MV-4-11 (cell line): ENCODE measurements at regions not wholly inside any gene's neighbourhood (a gene's known extent, or its start where the extent isn't known, plus 50 kb on each side); places are given as distances from the start of the nearest gene placed in this dataset.
"Not testable (repeated sequence)": the region's sequence is repeated elsewhere in the genome, so short reads cannot be mapped to it uniquely, and the experiment has no call there.

ENCODE experiments used
- DNase-seq: peaks from one replicate; lab custom pipeline; 2025; lab: John Stamatoyannopoulos, UW

DNA sequence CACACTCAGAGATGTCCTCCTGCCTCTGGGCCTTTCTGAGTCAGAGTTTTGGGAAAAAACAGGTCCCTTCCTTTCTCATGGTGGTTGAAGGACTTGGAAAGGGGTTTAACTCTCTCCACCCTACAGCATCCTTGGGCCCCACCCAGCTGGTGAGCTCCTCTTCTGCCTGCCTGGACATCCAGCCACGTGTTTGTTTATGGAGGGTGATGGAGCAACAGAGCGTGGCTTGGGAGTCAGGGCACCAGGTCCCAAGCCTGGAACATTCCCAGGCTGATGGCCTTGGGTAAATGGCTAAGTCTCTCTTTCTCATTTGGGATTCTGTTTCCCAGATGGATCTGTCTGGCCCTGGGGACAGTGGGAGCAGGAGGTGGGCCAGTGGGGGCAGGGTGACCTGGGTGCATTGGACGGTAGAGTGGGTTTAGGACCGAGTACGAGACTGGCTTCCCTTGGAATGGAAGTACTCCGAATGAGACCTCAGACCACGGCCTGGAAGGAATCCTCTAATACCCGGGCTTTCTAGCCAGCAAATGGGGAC, 141.1 kb upstream of the IRX2 start:
- DNase-seq, result no peak

DNA sequence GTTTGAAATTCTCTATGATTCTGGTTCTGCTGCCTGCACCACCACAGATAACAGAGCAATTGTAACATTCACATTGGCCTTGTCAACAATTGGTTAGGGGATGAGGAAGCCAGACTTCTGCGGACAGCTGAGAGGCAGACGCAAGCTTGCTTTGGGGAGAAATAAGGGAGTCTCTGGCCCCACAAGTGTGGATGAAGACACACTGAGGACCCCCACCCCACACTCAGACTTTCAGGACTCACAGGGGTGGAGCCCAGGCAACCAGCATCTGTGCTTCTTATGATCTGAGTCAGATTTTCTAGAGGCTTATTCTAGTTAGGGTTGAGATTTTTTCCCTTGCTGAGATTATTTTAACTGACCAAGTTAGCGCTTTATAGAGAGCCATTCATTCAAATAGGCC, 140.3 kb upstream of the IRX2 start:
- DNase-seq, result no peak

DNA sequence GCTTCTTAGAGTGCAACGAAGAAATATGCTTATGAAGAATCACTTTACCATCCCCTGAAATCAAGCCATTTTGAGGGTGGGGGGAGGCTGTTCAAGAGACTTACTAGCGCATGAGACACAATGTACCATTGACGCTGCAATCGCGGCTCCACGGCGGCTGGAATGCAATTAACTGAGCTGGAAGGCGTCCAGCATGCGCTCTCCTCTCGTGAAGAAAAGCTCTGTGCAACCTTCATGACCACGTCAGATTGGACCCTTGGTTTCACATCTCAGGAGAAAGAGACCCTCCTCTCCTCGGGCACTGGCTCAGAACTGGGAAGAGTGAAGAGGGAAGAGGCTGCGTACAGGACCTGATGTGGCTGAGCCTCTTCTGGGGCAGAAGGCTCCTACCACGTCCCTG, 138.5 kb upstream of the IRX2 start:
- no peak for DNase-seq

DNA sequence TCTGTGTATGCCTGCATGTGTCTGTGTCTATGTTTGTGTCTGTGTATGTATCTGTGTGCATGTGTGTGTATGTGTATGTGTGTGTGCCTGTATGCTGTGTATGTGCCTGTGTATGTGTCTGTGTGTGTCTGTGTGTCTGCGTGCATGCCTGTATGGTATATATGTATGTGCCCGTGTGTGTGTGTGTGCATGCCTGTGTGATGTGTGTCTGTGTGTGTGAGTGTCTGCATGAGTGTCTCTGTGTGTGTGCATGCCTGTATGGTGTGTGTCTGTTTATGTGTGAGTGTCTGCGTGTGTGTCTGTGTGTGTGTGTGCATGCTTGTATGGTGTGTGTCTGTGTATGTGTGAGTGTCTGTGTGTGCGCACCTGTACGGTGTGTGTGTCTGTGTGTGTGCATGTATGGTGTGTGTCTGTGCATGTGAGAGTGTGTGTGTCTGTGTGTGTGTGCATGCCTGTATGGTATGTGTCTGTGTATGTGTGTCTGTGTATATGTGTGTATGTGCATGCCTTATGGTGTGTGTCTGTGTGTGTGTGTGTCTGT, 137.1 kb upstream of the IRX2 start:
- DNase-seq, result no peak

DNA sequence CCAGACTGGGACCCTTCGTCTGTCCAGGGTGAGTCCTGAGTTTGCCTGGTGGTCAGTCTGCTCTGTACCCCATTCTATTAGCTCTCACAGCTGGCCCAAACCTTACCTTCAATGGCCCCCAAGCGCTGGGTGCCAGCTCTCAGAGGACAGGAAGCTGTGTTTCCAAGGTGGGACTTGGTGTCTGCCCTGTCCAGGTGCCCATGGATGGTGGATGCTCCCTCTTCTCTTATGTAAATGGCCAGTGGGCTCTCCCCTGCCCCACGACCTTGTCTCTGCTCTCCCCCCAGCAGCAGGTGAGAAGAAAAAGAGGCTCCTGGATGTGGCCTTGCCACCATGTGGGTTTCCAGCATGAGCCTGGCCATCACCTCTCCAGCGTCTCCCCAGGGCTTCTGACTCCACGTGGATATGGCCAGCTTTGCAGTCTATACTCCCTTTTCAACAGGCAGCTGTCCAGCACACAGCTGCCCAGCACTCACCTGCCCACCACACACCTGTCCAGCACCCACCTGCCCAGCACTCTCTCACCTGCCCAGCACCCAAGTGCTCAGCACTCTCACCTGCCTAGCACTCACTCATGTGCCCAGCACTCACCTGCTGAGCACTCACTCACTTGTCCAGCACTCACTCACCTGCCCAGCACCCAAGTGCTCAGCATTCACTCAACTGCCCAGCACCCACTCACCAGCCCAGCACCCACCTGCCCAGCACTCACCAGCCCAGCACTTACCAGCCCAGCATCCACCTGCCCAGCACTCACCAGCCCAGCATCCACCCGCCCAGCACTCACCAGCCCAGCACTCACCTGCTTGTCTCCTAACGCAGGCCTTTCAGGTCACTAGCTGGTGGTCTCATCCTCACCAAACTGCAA, 136.2 kb upstream of the IRX2 start:
- no peak for DNase-seq

DNA sequence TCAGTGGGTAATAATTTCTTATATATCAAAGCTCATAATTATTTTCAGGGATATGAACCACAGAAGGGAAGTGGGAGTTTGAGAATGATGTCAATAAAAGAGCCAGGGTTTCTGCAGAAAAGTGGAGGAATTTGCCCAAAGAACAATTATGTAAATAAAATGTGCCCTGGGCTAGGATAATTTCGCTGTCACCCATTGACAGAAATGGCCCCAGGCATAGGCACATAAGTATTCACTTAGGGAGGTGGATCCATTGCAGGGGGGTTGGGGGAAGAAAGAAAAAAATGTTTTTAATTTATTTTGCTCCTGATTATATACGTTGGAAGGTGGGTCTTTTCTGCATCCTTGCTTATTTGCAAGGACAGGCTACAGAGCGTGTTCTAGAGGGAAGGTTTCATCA, 135.1 kb upstream of the IRX2 start:
- no peak for DNase-seq

DNA sequence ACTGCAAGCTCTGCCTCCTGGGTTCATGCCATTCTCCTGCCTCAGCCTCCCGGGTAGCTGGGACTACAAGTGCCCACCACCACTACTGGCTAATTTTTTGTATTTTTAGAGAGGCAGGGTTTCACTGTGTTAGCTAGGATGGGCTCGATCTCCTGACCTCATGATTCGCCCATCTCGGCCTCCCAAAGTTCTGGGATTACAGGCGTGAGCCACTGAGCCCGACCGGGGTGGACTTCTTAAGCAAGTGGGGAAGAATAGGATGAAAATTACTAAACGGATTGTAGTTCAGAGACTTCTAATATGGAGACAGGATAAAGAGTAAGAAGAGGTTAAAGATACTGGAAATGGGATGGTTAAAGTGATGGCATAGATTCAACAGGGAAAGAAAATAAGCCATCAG, 132.3 kb upstream of the IRX2 start:
- no peak for DNase-seq

DNA sequence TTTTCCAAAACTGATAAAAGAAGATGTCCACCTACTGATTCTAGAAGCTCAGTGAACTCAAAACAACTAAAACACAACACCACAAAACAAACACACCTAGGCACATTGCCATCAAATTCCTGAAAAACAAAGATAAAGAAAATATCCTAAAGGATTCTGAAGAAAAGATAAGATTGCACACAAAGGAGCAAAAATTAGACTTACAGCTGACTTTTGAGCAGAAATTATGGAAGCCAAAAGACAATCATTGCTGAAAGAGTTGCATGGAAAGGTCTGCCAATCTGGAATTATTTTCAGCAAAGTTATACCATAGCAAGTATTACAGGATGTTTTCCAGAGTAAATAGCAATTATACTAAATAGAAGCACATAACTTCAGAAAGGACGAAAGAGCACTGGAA, 128.2 kb upstream of the IRX2 start:
- DNase-seq, result peak; percentile 3

DNA sequence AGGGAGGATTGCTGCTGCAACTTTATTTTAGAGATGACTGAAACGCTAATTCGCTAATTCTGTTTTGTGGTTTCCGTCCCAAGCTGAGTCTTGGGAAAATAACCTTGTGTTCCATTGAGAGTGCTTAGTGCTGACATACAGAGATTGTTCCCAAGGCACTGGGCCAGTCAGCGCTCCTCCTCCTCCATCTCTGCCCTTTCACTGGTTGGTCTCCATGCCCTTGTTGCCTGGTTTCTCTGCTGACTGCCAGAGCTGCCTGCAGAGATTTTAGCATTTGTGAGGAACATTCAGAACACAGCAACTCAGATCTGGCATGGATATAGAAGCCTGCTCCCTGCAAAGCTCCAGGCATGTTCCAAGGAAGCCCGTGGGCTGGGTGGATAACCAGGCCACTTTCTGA, 126.0 kb upstream of the IRX2 start:
- DNase-seq, result no peak

DNA sequence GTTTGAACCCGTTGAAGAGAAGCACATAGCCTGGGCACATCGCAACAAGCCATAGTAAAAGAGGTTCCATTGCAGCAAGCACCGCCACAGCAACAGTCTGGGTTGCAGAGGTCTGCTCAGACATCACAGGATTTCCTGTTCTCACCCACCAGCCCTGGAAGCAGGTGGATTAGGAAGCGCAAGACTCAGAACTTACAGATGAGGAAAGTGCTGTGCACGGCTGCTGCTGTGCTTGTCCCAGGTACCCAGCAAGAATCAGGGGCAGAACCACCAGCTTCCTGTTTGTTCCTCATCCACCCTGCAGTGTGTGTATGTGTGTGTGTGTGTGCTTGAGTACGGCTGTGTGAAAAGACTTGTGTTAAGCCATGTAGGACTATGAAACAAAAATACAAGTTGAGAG, 124.7 kb upstream of the IRX2 start:
- no peak for DNase-seq

DNA sequence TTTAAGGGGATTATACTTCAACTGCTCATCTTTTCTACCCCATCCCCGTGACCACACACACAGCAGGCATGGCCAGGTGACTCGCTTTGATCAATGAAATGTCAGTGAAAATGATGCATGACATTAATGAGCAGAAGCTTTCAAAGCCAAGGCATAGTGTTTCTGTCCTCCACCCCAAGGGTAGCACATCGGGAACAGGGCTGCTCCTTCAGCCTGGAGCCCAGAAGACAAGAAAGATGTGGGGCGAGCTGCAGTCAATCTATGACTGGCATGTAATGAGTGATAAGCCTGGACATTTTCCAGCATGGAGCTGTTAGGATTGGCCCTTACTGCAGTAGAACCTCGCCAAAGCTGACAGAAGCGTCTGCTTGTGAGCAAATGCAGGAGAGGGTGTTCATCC, 122.6 kb upstream of the IRX2 start:
- DNase-seq, result no peak

DNA sequence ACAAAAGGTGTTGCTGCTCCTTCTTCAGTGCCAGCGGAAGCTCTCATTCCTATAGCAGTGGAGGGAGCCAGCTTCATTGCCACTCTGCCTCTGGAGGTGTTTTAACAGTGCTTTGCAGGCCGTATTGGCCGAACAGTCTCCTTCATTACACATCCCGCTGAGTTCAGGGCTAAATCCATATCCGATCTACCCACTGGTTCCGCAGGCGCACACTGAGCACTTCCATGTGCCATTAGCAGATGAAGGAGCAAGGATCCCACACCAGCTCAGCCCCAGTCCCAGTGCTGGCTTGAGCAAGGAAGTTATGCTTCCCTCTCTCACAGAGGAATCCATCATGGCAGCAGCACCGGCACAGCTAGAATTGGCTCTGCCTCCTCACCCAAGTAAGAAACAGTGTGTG, 121.2 kb upstream of the IRX2 start:
- no peak for DNase-seq

DNA sequence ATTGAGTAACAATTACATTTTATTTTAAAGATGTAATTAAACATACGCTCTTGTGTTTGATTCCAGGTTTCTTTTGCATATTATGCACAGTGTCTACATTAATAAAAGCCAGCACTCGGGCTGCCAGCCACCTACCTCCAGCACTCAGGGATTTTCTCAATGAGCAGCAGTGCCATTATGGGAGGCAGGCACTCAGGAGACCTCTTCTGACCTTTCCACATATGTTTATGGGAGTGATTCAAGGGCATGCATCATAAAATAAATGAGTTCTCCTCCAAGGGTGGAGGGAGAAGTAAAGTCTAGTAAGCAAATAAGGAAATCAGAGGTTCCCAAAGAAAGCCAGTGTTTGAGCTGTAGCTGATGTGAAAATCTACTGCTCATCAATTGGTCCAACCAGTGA, 119.8 kb upstream of the IRX2 start:
- no peak for DNase-seq

DNA sequence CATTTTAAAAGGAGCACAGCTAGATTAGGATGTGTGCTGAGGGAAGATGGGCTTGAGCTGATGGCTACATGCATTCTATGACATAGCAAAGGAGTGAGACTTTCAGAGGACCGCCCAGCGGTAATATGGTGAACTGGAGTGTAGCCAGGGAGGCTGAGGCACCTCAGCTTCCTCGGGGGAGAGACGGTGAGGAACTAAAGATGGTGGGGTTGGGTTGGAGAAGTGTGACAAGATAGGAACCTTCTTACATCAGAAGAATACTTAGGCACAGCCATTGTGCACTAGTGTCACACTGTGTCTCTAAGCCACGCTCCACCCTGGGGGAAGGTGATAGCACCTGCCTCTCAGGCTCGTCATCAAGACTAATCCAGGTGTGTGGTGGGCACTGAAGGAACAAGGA, 118.0 kb upstream of the IRX2 start:
- DNase-seq, result no peak

DNA sequence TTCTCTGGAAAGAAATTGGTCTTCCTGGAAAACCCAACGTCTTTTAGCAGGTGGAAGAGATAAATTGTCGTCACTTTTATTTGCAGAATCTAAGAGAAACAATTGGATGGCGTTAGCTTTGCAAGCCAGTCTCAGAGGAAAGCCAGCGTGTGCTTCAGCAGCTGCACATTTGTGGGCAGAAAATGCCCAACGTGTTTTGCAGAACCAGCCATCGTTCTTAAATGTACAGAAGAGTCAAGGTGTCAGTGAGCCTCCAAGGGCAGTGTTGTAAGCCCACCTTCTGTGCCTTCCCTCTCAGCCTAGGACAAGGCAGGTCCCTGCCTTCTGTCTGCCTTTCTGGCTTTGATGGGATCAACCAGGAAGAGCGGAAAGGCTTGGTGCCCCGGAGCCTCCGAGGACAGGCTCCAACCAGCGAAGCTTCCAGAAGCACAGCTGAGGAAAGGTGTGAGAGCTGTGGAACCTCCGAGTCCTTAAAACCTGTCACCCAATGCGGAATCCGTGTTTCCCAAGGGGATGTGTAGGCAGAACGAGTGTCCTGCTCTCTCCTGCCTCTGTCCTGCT, 116.0 kb upstream of the IRX2 start:
- no peak for DNase-seq

DNA sequence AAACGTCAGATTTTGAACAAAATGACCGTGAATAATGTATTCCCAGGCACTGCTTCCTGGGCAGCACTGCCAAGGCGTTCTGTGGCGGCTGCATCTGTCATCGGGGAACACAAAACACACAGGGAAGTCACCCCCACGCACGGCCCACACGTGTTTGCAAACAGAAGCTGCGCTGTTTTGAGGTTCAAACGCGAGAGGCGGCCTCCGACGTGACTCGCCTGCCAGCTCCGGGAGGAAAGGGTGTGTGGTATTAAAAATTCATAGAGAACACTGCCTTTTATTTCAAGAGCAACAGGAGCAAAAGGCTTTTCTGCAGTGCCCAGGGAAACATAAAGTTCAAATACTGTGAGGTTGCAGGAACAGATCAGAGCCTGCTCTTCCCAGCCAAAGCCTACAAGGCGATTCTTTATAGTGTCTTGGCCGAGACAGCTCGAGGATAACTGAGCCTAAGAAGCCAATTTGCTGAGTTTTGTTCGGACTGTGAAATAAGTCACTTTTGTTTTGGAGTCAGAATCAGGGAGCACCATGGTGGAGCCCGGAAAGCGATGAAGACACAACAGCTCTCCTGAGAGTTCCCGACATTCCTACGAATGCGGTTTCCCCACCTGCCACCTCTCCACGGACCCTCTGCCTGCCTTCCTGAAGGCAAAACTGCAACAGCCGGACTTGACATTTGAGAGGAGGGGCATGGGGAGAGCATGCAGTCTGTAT, 115.3 kb upstream of the IRX2 start:
- no peak for DNase-seq

DNA sequence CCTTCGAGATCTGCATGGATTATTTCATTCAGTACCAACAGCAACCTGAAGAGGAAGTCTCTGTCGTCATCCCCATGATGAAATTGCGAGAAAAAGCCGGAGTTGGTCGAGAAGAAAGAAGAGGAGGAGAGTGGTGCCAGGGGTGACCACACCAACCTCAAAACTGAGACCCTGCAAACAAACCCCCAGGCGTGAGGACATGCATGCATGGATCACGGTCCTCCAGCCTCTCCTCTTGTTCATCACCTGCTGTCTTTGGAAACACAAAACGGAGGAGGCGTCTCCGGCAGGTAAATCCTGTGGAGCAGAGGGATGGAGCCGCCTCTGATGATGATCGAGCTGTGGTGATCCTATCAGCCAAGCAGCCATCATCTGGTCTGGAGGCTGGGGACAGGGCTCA, 114.4 kb upstream of the IRX2 start:
- DNase-seq, result no peak

DNA sequence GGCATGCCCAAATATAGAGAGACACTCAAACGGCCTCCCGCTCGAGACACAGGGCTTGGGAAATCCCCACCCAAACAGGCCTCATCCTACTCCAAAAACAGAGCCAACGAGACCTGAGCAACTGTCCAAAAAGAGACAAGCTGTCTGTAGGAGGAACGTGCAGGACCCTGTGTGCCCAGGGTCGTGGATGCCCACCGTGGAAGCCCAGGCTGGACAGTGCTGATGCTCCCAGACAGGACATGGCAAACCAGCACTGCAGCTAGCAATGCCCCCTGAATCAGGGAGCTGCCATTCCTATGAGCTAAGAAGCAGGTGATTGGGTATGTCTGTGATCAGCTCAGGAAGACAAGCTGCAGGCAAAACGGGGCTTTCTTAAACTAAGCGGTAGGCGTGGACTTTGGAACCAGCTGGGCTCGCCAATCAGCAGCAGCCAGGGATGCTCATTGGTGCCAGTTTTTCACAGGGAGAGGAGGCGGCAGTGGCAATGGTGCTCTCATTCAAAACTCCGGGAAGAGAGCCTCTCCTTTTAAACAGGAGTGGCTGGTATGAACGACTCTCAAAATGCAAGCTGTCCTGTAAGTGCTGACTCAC, 113.1 kb upstream of the IRX2 start:
- no peak for DNase-seq

DNA sequence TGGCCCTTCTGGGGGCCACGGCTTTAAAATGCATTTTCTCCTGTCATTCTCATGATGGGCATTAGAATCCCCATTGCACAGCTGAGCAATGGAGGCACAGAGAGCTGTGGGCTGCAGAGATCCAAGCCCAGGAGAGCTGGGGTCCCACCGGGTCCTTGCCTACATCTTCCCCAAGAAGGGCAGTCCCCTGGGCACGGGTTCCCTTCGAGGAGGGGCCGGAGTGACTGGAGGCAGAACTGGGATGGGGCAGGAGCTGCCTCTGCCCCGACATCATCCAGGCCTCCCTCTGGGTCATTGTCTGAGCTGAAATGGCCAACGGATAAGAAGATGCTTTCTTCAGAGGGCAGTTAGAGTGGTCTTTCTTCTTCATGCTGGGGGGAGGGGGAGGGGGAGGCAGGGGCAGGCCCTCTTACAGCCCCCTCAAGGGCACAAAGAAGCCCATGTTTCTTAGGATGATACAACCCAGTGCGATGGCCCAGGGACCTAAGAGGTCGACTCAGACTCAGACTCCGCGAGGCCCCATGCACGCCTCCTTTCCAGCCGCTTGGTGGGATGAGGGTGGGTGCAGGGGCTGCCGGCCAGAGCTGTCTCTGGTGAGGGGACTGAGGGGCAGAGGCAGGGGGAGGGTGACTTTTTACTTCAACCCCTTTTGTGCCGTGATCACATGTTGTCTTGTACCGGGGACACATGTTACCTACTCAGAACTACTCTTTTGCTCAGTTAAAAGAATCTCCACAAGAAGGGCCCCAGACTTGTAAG, 112.4 kb upstream of the IRX2 start:
- no peak for DNase-seq

DNA sequence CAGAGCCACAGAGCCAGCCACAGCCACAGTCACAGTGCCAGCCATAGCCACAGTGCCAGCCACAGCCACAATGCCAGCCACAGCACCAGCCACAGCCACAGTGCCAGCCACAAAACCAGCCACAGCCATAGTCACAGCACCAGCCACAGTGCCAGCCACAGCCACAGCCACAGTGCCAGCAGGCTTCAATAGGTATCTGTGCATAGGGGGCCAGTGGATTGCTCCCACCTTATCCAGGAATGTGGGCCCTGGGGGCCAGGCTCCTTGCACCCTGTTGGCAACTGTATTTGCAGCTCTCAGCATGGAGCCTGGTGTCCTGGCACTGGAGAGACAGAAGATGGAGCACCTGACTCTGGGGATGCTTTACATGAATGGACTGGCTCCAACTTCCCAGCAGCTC, 111.7 kb upstream of the IRX2 start:
- no peak for DNase-seq

DNA sequence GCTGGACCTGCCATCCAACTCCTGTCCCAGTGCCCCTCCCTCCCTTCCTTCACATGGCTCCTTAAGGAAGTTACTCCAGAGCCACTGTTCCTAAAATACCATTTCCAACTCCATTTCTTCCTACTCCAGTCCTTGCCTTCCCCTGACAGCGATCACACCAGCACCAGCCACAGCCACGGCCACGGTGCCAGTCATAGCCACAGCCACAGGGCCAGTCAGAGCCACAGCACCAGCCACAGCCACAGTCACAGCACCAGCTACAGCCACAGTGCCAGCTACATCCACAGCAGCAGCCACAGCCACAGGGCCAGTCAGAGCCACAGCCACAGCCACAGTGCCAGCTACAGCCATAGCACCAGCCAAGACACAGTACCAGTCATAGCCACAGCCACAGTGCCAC, 110.7 kb upstream of the IRX2 start:
- not testable (repeated sequence) for DNase-seq

DNA sequence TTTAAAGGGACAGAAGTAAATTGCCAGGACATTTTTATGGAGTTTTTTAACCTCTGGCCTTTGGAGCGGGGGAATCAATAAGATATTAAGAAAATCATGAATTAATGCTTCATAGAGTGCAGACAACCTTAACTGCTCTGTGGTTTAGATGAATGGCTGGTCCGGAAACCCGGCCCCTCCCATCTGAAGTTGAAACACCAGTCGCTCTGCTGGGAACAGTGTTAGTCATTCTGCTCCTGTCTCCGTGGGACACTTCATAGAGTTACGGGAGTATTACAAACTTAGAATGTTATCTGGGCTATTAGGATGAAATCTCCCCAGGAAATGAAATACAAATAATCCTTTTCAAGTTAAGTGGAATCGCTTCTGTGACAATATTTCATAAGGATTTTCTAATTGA, 110.1 kb upstream of the IRX2 start:
- DNase-seq, result no peak
